ENCODE measurements at regions not wholly inside any gene's neighbourhood (a gene's known extent, or its start where the extent isn't known, plus 50 kb on each side); places are given as distances from the start of the nearest gene placed in this dataset.

DNA sequence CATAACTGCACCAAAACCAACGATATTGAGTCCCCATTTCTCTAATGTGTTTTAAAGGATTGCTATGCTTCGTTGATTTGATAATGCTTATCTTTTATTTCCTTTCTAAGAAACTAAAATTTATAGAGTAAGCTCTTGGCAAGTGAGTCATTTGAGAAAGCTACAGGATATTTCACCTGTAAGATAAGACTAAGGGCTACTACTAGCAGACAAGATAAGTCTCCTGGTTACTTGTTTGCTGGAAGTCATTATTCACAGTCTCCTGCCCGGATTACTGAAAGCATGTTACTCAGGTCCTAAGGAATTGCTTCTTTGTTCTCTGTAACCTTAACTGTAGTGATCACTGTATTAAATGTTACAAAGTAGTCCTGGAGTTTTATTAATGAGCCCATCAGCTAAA, 315.9 kb upstream of the RASA1 start:
- H3K4me3 ChIP-seq (ENCODE audit: low read depth, low read length) = no peak overlapping the region
- CTCF ChIA-PET = no interaction called here
- DNase-seq (ENCODE audit: low read depth, low spot score) = no peak
- TF ChIP-seq, protein P1, sequence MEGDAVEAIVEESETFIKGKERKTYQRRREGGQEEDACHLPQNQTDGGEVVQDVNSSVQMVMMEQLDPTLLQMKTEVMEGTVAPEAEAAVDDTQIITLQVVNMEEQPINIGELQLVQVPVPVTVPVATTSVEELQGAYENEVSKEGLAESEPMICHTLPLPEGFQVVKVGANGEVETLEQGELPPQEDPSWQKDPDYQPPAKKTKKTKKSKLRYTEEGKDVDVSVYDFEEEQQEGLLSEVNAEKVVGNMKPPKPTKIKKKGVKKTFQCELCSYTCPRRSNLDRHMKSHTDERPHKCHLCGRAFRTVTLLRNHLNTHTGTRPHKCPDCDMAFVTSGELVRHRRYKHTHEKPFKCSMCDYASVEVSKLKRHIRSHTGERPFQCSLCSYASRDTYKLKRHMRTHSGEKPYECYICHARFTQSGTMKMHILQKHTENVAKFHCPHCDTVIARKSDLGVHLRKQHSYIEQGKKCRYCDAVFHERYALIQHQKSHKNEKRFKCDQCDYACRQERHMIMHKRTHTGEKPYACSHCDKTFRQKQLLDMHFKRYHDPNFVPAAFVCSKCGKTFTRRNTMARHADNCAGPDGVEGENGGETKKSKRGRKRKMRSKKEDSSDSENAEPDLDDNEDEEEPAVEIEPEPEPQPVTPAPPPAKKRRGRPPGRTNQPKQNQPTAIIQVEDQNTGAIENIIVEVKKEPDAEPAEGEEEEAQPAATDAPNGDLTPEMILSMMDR (IDR thresholded peaks at IDR 0.05; ENCODE audit: insufficient read depth, low read length, missing control alignments) = no peak
- POLR2A ChIA-PET = no interaction called here

DNA sequence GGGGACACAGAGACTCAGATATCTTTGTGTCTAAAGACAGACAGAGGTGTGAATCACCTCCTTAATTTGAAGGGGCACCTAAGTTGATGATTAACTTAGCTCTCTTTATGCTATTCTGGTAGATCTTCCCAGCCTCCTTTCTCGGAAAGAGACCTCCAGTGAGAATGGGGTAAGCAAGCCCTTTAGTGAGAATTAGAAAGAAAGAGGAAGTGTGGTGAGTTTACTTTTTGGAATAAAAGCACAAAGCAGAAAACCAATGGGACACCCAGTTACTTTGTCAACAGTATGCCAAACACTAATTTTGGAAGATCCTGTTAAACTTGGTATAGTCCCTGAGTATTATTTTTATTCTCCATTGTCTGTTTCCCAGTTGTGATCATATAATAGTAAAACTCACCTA, 302.8 kb upstream of the RASA1 start:
- ChIA-PET CTCF (no interaction called here), POLR2A (no interaction called here)
- H3K4me3 ChIP-seq (ENCODE audit: low read depth, low read length) = no peak overlapping the region
- TF ChIP-seq, protein P1 (IDR thresholded peaks at IDR 0.05; ENCODE audit: insufficient read depth, low read length, missing control alignments) = no peak
- DNase-seq (ENCODE audit: low read depth, low spot score) = no peak

DNA sequence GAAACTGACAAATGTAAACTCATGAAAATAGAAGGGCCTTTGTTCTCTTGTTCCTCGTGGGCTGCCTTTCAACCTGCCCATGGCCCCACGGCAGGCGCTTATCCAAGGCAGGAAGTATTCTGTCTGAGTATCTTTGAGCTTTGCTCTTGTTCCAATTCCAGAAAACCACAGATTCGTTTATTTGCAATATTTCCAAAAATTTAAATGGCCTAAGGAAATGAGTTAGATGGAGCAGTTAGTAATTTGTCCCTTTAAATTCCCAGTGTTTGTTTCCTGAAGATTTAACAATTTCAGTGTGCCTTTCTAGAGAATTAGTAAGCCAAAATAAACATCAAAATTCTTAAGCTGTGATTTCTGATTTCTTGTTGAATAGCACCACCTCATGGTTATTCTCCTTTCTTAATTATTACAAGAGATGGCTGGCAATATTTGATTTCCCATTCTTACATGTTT, 299.4 kb upstream of the RASA1 start:
- ChIA-PET CTCF (interaction anchor here (0.8 to 5.8 kb wide), 15 partner anchors 10 to 275 kb away, joined by 3 to 132 read pairs (median 4); no protein-coding TSS in a partner anchor), POLR2A (no interaction called here)
- peak; percentile 9 for DNase-seq (ENCODE audit: low read depth, low spot score)
- no peak overlapping the region for H3K4me3 ChIP-seq (ENCODE audit: low read depth, low read length)
- TF ChIP-seq, protein P1 (IDR thresholded peaks at IDR 0.05; ENCODE audit: insufficient read depth, low read length, missing control alignments) = no peak

DNA sequence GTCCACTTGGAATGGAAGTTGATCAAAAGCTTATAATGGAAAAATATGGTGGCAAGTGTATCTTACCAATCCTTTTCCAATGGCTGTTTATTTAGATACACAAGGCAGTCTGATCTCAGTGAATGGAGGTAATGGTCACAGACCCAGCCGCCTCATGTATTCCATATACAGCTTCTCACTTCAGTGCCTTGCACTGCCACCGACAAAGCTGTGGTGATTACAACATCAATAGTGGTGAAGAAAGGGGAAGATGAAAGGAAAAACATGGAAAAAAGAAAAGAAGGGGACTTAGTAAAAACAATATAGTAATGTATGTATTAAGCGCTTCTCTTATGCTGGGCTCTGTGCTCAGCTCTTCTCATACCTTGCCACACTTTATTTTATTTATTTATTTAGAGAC, 297.3 kb upstream of the RASA1 start:
- CTCF ChIA-PET = interaction anchor here (0.8 to 5.8 kb wide), 6 partner anchors 9 to 214 kb away, joined by 3 to 132 read pairs (median 4); no protein-coding TSS in a partner anchor
- TF ChIP-seq, protein P1 (IDR thresholded peaks at IDR 0.05; ENCODE audit: insufficient read depth, low read length, missing control alignments) = no peak
- POLR2A ChIA-PET = no interaction called here
- H3K4me3 ChIP-seq (ENCODE audit: low read depth, low read length) = no peak overlapping the region
- DNase-seq (ENCODE audit: low read depth, low spot score) = no peak

DNA sequence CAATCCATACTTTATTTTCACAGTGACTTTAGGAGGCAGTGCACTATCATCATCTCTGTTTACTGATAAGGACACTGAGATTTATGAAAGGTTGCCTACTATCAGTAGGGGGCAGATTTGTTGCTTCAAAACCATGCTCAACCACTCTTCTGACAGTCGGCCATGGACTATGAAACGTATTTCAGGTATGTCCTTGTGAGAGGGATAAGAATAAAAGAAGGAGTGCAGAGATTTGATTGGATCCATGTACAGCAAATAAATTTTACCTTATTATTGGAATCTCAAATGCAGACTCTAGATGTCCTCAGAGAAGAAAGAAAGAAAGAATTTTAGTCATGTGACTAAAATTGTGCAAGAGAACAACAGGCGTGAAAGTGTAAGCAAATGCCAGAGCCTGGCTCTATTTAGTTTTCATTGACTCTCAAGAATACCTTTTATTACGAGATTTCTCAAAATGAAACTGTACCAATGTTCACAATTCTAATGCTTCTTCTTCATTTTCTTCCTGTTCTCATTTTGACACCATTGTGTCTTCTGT, 296.6 kb upstream of the RASA1 start:
- no peak overlapping the region for H3K4me3 ChIP-seq (ENCODE audit: low read depth, low read length)
- POLR2A ChIA-PET = no interaction called here
- TF ChIP-seq, protein P1 (IDR thresholded peaks at IDR 0.05; ENCODE audit: insufficient read depth, low read length, missing control alignments) = no peak
- CTCF ChIA-PET = interaction anchor here (1.0 to 5.8 kb wide), 4 partner anchors 14 to 214 kb away, joined by 3 to 132 read pairs (median 12); no protein-coding TSS in a partner anchor
- no peak for DNase-seq (ENCODE audit: low read depth, low spot score)

DNA sequence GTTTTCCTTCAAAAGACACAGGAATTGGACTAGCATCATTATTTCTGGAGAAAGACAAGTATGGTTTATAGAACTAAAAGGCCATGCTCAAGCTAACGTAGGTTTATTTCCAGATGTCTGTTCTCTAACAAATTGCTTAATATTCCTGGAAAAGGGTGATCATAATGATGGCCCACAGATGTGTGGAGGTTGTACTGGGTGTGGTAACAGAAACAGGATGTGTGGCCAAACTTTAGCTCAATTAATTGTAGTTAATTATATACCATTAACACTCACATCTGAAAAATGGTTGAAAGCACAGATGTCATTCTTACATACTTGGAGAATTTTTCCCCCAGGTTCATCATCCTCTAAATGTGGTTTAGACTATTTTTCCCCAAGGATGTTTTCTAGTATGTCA, 292.7 kb upstream of the RASA1 start:
- TF ChIP-seq, protein P1 (IDR thresholded peaks at IDR 0.05; ENCODE audit: insufficient read depth, low read length, missing control alignments) = no peak
- no peak for DNase-seq (ENCODE audit: low read depth, low spot score)
- POLR2A ChIA-PET = no interaction called here
- CTCF ChIA-PET = interaction anchor here (2.3 kb wide), 1 partner anchor 95 kb away, joined by 7 read pairs; no protein-coding TSS in a partner anchor
- no peak overlapping the region for H3K4me3 ChIP-seq (ENCODE audit: low read depth, low read length)
